SK-N-SH (cell line): ENCODE measurements at regions not wholly inside any gene's neighbourhood (a gene's known extent, or its start where the extent isn't known, plus 50 kb on each side); places are given as distances from the start of the nearest gene placed in this dataset.
A peak's percentile ranks its signal among the peaks of the same experiment; 100 is the strongest.

Source experiments
- CTCF ChIA-PET: fragments of 300-600, 350-600 bp; formaldehyde crosslinking; extraction: SDS; loops from one replicate; lab custom pipeline; 2021; lab: Yijun Ruan, JAX
- POLR2A ChIA-PET: fragments of 350-600 bp; sonication (Branson Sonifier 250); formaldehyde crosslinking; extraction: SDS; loops from one replicate; lab custom pipeline; 2020; ENCODE audit warnings: antibody characterized with exemption, inconsistent platforms; lab: Yijun Ruan, JAX
- DNase-seq: peaks from one replicate; pipeline ENCODE4 v3.0.0; 2012
- H2AFZ ChIP-seq: fragments of 200-600 bp; sonication (generic); 2 replicates; pipeline ENCODE4 v1.8.1; 2016; ENCODE audit warnings: antibody characterized with exemption, mild to moderate bottlenecking, low read depth
- H3F3A ChIP-seq: fragments of 200-600 bp; sonication (generic); replicated peaks from 2 replicates; pipeline ENCODE3; 2016; ENCODE audit warnings: antibody characterized with exemption, mild to moderate bottlenecking; ENCODE audit not compliant: insufficient read depth
- H3K27ac ChIP-seq, 2 experiments: fragments of 200-500 bp in 1 of 2; fragments of 200-600 bp in 1 of 2; sonication (Bioruptor generic) in 1 of 2; sonication (generic), shearing (Covaris generic) in 1 of 2; 2 replicates each; pipeline versions ENCODE4 v1.5.1 to v1.6.1; 2014 to 2016; ENCODE audit warnings: low read depth in 2 of 2, inconsistent platforms in 1 of 2, low read length in 1 of 2, mild to moderate bottlenecking in 1 of 2, mixed read lengths in 1 of 2
- H3K27me3 ChIP-seq: fragments of 200-600 bp; sonication (generic), shearing (Covaris generic); 2 replicates; pipeline ENCODE4 v1.6.1; 2016; ENCODE audit warnings: mixed run types; ENCODE audit not compliant: insufficient read depth
- H3K36me3 ChIP-seq, 2 experiments: fragments of 200-500 bp in 1 of 2; fragments of 200-600 bp in 1 of 2; sonication (Bioruptor generic) in 1 of 2; sonication (generic) in 1 of 2; replicated peaks in 1 of 2; 2 replicates each; pipeline versions ENCODE3 to v1.5.1; 2014 to 2016; ENCODE audit warnings: low read length in 1 of 2, mild to moderate bottlenecking in 1 of 2; ENCODE audit not compliant: insufficient read depth in 2 of 2, control insufficient read depth in 1 of 2
- H3K4me1 ChIP-seq, 2 experiments: fragments of 200-500 bp in 1 of 2; fragments of 200-600 bp in 1 of 2; sonication (Bioruptor generic) in 1 of 2; sonication (generic), shearing (Covaris generic) in 1 of 2; 2 replicates each; pipeline versions ENCODE4 v1.5.1 to v1.6.1; 2014 to 2016; ENCODE audit warnings: low read depth in 1 of 2, low read length in 1 of 2, mixed run types in 1 of 2; ENCODE audit not compliant: insufficient read depth in 2 of 2, control insufficient read depth in 1 of 2
- H3K4me2 ChIP-seq: fragments of 200-600 bp; sonication (generic), shearing (Covaris generic); 2 replicates; pipeline ENCODE4 v1.6.1; 2017; ENCODE audit warnings: mixed run types
- H3K4me3 ChIP-seq, 2 experiments: fragments of 200-500 bp in 1 of 2; fragments of 200-600 bp in 1 of 2; sonication (Bioruptor generic) in 1 of 2; sonication (generic), shearing (Covaris generic) in 1 of 2; 2 replicates each; pipeline versions ENCODE4 v1.5.1 to v1.8.1; 2014 to 2016; ENCODE audit warnings: low read depth in 2 of 2, inconsistent platforms in 1 of 2, low read length in 1 of 2, mild to moderate bottlenecking in 1 of 2, mixed read lengths in 1 of 2, moderate library complexity in 1 of 2
- H3K79me2 ChIP-seq: fragments of 200-600 bp; sonication (generic); 2 replicates; pipeline ENCODE4 v1.8.1; 2017; ENCODE audit warnings: mild to moderate bottlenecking; ENCODE audit not compliant: insufficient read depth
- H3K9ac ChIP-seq: fragments of 200-600 bp; sonication (generic); 2 replicates; pipeline ENCODE4 v1.6.1; 2017; ENCODE audit warnings: mixed run types
- H3K9me2 ChIP-seq: fragments of 200-600 bp; sonication (generic); 2 replicates; pipeline ENCODE4 v1.6.1; 2017; ENCODE audit warnings: mixed run types
- H3K9me3 ChIP-seq: fragments of 200-600 bp; sonication (generic); 2 replicates; pipeline ENCODE4 v1.6.1; 2017; ENCODE audit warnings: mixed run types, mild to moderate bottlenecking, moderate library complexity
- H4K20me1 ChIP-seq: fragments of 200-600 bp; sonication (generic); 2 replicates; pipeline ENCODE4 v1.6.1; 2017; ENCODE audit warnings: mild to moderate bottlenecking, mixed run types; ENCODE audit not compliant: insufficient read depth
- CHD2 ChIP-seq: fragments of 150-350 bp; IDR thresholded peaks from 2 replicates; pipeline ENCODE4 v1.6.1; 2018; ENCODE audit warnings: low read length; ENCODE audit not compliant: partially characterized antibody
- ELF1 ChIP-seq: IDR thresholded peaks from 2 replicates; pipeline ENCODE4 v1.4.0; 2012
- EP300 ChIP-seq, 2 experiments: IDR thresholded peaks; 2 replicates each; pipeline versions ENCODE4 v1.4.0 to v1.6.1; 2012; ENCODE audit warnings: borderline replicate concordance in 1 of 2, low read depth in 1 of 2, low read length in 1 of 2
- FOSL2 ChIP-seq: IDR thresholded peaks from 2 replicates; pipeline ENCODE4 v1.4.0; 2012; ENCODE audit warnings: low read depth, mild to moderate bottlenecking, moderate library complexity, borderline replicate concordance
- FOXJ3 ChIP-seq: sonication (generic); formaldehyde crosslinking; IDR thresholded peaks from 2 replicates; pipeline ENCODE4 v1.5.1; 2020; ENCODE audit warnings: mild to moderate bottlenecking, missing genetic modification reagents
- FOXM1 ChIP-seq: IDR thresholded peaks from 2 replicates; pipeline ENCODE4 v1.4.0; 2012; ENCODE audit warnings: low read depth, mild to moderate bottlenecking
- GATA2 ChIP-seq: sonication (generic); formaldehyde crosslinking; IDR thresholded peaks from 2 replicates; pipeline ENCODE4 v1.5.0; 2020; ENCODE audit warnings: mild to moderate bottlenecking, missing genetic modification reagents
- JUND ChIP-seq: IDR thresholded peaks from 2 replicates; pipeline ENCODE4 v1.4.0; 2012
- MAX ChIP-seq: IDR thresholded peaks from 2 replicates; pipeline ENCODE4 v1.4.0; 2012; ENCODE audit warnings: low read depth
- MEF2A ChIP-seq: IDR thresholded peaks from 2 replicates; pipeline ENCODE4 v1.4.0; 2012; ENCODE audit warnings: low read depth, borderline replicate concordance
- MXI1 ChIP-seq: IDR thresholded peaks from 2 replicates; pipeline ENCODE4 v1.6.1; 2012; ENCODE audit warnings: mild to moderate bottlenecking, low read depth, low read length, improper control_type of control experiment
- PBX3 ChIP-seq: IDR thresholded peaks from 2 replicates; pipeline ENCODE4; 2012
- TAF1 ChIP-seq: IDR thresholded peaks from 2 replicates; pipeline ENCODE4 v1.6.1; 2012; ENCODE audit warnings: low read depth, mild to moderate bottlenecking, low read length, moderate library complexity, borderline replicate concordance
- YY1 ChIP-seq: IDR thresholded peaks from 2 replicates; pipeline ENCODE4 v1.4.0; 2012; ENCODE audit warnings: low read depth, mild to moderate bottlenecking
- WGBS: methylation state at CpG from one replicate; pipeline ENCODE4 v1.1.6; 2017; ENCODE audit warnings: low lambda C conversion rate; 5-methylcytosine and 5-hydroxymethylcytosine counted together
- TF ChIP-seq, protein P1 (sequence below): fragments of 200-600 bp; sonication (generic); IDR thresholded peaks from 2 replicates; pipeline ENCODE4 v1.6.1; 2017; ENCODE audit warnings: antibody characterized with exemption, mild to moderate bottlenecking, moderate library complexity
- TF ChIP-seq, protein P2 (sequence below): IDR thresholded peaks from 2 replicates; pipeline ENCODE4 v1.6.1; 2012; ENCODE audit warnings: mild to moderate bottlenecking, low read depth, low read length, moderate library complexity
- TF ChIP-seq, protein P3 (sequence below): IDR thresholded peaks from 2 replicates; pipeline ENCODE4 v1.4.0; 2012; ENCODE audit warnings: low read depth, borderline replicate concordance

- CTCF ChIA-PET, result interaction anchor here (0.8 to 1.0 kb wide), 2 partner anchors 76 to 303 kb away, joined by 3 read pairs; no protein-coding TSS in a partner anchor
- Histone ChIP-seq H3K4me1 (no peaks in the 10 kb centered on the region; a peak in 1 of 4 replicates), H3K36me3 (no peaks in the 10 kb centered on the region), H3K27ac (no peak overlapping the region), H2AFZ (no peak overlapping the region), H3K79me2 (no peaks in the 10 kb centered on the region), H3F3A (no peaks in the 10 kb centered on the region), H4K20me1 (no peaks in the 10 kb centered on the region)
- 2% methylated on average over 21 of the region's 105 CpGs for WGBS
- DNase-seq, result peak; percentile 83
- POLR2A ChIA-PET, result no interaction called here
- TF ChIP-seq ELF1, result no peak
- no peak for TF ChIP-seq PBX3
- no peak for TF ChIP-seq FOSL2
- no peak for TF ChIP-seq FOXM1
- TF ChIP-seq FOXJ3 (CRISPR knock-in tag), result no peak
- TF ChIP-seq, protein P1, sequence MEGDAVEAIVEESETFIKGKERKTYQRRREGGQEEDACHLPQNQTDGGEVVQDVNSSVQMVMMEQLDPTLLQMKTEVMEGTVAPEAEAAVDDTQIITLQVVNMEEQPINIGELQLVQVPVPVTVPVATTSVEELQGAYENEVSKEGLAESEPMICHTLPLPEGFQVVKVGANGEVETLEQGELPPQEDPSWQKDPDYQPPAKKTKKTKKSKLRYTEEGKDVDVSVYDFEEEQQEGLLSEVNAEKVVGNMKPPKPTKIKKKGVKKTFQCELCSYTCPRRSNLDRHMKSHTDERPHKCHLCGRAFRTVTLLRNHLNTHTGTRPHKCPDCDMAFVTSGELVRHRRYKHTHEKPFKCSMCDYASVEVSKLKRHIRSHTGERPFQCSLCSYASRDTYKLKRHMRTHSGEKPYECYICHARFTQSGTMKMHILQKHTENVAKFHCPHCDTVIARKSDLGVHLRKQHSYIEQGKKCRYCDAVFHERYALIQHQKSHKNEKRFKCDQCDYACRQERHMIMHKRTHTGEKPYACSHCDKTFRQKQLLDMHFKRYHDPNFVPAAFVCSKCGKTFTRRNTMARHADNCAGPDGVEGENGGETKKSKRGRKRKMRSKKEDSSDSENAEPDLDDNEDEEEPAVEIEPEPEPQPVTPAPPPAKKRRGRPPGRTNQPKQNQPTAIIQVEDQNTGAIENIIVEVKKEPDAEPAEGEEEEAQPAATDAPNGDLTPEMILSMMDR, result no peak
- TF ChIP-seq EP300 (IDR thresholded peaks at IDR 0.05; ENCODE audit: borderline replicate concordance in 1 of 2, low read depth in 1 of 2, low read length in 1 of 2), result no peak
- TF ChIP-seq JUND, result no peak
- TF ChIP-seq MEF2A, result no peak
- TF ChIP-seq MXI1, result no peak
- TF ChIP-seq, protein P2, sequence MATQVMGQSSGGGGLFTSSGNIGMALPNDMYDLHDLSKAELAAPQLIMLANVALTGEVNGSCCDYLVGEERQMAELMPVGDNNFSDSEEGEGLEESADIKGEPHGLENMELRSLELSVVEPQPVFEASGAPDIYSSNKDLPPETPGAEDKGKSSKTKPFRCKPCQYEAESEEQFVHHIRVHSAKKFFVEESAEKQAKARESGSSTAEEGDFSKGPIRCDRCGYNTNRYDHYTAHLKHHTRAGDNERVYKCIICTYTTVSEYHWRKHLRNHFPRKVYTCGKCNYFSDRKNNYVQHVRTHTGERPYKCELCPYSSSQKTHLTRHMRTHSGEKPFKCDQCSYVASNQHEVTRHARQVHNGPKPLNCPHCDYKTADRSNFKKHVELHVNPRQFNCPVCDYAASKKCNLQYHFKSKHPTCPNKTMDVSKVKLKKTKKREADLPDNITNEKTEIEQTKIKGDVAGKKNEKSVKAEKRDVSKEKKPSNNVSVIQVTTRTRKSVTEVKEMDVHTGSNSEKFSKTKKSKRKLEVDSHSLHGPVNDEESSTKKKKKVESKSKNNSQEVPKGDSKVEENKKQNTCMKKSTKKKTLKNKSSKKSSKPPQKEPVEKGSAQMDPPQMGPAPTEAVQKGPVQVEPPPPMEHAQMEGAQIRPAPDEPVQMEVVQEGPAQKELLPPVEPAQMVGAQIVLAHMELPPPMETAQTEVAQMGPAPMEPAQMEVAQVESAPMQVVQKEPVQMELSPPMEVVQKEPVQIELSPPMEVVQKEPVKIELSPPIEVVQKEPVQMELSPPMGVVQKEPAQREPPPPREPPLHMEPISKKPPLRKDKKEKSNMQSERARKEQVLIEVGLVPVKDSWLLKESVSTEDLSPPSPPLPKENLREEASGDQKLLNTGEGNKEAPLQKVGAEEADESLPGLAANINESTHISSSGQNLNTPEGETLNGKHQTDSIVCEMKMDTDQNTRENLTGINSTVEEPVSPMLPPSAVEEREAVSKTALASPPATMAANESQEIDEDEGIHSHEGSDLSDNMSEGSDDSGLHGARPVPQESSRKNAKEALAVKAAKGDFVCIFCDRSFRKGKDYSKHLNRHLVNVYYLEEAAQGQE, result no peak
- no peak for TF ChIP-seq YY1
- no peak for TF ChIP-seq MAX
- TF ChIP-seq, protein P3, sequence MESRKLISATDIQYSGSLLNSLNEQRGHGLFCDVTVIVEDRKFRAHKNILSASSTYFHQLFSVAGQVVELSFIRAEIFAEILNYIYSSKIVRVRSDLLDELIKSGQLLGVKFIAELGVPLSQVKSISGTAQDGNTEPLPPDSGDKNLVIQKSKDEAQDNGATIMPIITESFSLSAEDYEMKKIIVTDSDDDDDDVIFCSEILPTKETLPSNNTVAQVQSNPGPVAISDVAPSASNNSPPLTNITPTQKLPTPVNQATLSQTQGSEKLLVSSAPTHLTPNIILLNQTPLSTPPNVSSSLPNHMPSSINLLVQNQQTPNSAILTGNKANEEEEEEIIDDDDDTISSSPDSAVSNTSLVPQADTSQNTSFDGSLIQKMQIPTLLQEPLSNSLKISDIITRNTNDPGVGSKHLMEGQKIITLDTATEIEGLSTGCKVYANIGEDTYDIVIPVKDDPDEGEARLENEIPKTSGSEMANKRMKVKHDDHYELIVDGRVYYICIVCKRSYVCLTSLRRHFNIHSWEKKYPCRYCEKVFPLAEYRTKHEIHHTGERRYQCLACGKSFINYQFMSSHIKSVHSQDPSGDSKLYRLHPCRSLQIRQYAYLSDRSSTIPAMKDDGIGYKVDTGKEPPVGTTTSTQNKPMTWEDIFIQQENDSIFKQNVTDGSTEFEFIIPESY, result no peak
- no peak for TF ChIP-seq CHD2
- no peak for TF ChIP-seq TAF1
- TF ChIP-seq GATA2 (CRISPR knock-in tag), result no peak
- TF ChIP-seq, all 33 proteins: peak for 0
- Histone ChIP-seq H3K9me3 (no peaks in the 10 kb centered on the region), H3K4me3 (peak overlapping the region in 1 of 2 experiments; percentile 48; a peak in 2 of 4 replicates), H3K9me2 (no peaks in the 10 kb centered on the region), H3K4me2 (0 out of 2 replicates have a peak overlapping the region, but pooled peaks have one; percentile 15), H3K9ac (no peak overlapping the region), H3K27me3 (peaks cover 23% of the 10 kb centered on the region)
Measured at GRCh38 chr4:183797445-183798300, 107.4 kb upstream of the STOX2 start.
